ENCODE measurements at regions not wholly inside any gene's neighbourhood (a gene's known extent, or its start where the extent isn't known, plus 50 kb on each side); places are given as distances from the start of the nearest gene placed in this dataset.

GRCh38 chr14:50058113-50058512 is 58.3 kb downstream of the VCPKMT start:
- no peak overlapping the region for H3K27ac ChIP-seq
- TF ChIP-seq CTCF (IDR thresholded peaks at IDR 0.05) (no peak), ZFX (IDR thresholded peaks at IDR 0.05; ENCODE audit: borderline replicate concordance) (no peak)

Measured in 22Rv1 (cell line).